ENCODE measurements at regions not wholly inside any gene's neighbourhood (a gene's known extent, or its start where the extent isn't known, plus 50 kb on each side); places are given as distances from the start of the nearest gene placed in this dataset.

GRCh38 chr12:25327321-25327720, 76.6 kb upstream of the KRAS start:
- no peak for TF ChIP-seq CTCF (IDR thresholded peaks at IDR 0.05; ENCODE audit: extremely low read depth, missing control alignments)
- no peak for DNase-seq (ENCODE audit: low spot score)

GRCh38 chr12:25326326-25326725, 75.6 kb upstream of the KRAS start:
- DNase-seq (ENCODE audit: low spot score), result no peak
- no peak for TF ChIP-seq CTCF (IDR thresholded peaks at IDR 0.05; ENCODE audit: extremely low read depth, missing control alignments)

- DNase-seq (ENCODE audit: low spot score), result no peak
These were observed 74.1 kb upstream of the KRAS start for GRCh38 chr12:25324861-25325260.

GRCh38 chr12:25323581-25323982, 72.9 kb upstream of the KRAS start:
- DNase-seq (ENCODE audit: low spot score), result no peak
- no peak for TF ChIP-seq CTCF (IDR thresholded peaks at IDR 0.05; ENCODE audit: extremely low read depth, missing control alignments)

More at GRCh38 chr12:25324861-25325260, 74.1 kb upstream of the KRAS start:
- no peak for TF ChIP-seq CTCF (IDR thresholded peaks at IDR 0.05; ENCODE audit: extremely low read depth, missing control alignments)

GRCh38 chr12:25322918-25323531, 72.3 kb upstream of the KRAS start:
- TF ChIP-seq CTCF (IDR thresholded peaks at IDR 0.05; ENCODE audit: extremely low read depth, missing control alignments), result no peak
- no peak for DNase-seq (ENCODE audit: low spot score)

GRCh38 chr12:25322351-25322750, 71.6 kb upstream of the KRAS start:
- DNase-seq (ENCODE audit: low spot score), result no peak
- TF ChIP-seq CTCF (IDR thresholded peaks at IDR 0.05; ENCODE audit: extremely low read depth, missing control alignments), result no peak

- no peak for DNase-seq (ENCODE audit: low spot score)
- no peak for TF ChIP-seq CTCF (IDR thresholded peaks at IDR 0.05; ENCODE audit: extremely low read depth, missing control alignments)
These were observed 71.0 kb upstream of the KRAS start for GRCh38 chr12:25321772-25322171.

Data from GM20000 (cell line).